ENCODE measurements at regions not wholly inside any gene's neighbourhood (a gene's known extent, or its start where the extent isn't known, plus 50 kb on each side); places are given as distances from the start of the nearest gene placed in this dataset.

DNA sequence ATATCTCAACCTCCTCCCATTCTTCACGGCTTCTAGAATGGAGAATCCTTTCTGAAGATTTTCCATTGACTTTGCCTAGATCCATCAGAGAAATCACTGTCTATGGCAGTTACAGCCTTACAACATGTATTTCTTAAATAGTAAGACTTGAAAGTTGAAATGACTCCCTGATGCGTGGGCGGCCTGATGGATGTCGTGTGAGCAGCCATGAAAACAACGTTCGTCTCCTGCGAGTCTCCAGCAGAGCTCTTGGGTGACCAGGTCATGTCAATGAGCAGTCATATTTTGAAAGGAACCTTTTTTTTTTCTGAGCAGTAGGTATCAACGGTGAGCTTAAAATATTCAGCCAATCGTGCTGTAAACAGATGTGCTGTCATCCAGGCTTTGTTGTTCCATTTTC lies 139.9 kb upstream of the C14orf180 start:
- DNase-seq (ENCODE audit: low read depth in 2 of 2) = no peak

DNA sequence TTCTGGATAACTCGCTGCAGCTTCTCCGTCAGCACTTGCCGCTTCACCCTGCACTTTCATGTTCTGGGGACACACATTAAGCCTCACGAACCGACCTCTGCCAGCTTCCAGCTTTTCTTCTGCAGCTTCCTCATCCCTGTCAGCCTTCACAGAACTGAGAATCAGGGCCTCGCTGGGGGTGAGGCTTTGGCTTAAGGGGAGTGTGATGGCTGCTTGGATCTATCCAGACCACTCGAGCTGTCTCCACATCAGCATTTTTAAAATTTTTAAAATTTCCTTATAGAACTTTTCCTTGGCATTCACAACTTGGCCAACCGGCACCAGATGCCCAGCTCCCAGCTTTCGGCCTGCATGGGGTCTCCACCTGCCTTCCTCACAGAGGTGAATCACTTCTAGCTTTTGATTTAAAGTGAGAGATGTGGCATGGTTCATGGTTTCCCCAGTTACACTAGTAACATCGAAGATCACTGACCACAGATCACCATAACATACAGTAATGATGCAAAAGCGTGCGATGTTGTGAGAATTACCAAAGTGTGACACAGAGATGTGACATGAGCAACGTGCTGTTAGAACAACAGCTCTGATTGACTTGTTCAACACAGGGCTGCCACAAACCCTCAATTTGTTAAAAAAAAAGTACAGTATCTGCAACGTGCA lies 139.1 kb upstream of the C14orf180 start:
- no peak for DNase-seq (ENCODE audit: low read depth in 2 of 2)

GRCh38 chr14:104441275-104442106 lies 138.1 kb upstream of the C14orf180 start:
- DNase-seq (ENCODE audit: low read depth in 2 of 2) = no peak

- DNase-seq (ENCODE audit: low read depth in 2 of 2) = no peak
These were observed 137.4 kb upstream of the C14orf180 start for GRCh38 chr14:104442107-104442551.

DNA sequence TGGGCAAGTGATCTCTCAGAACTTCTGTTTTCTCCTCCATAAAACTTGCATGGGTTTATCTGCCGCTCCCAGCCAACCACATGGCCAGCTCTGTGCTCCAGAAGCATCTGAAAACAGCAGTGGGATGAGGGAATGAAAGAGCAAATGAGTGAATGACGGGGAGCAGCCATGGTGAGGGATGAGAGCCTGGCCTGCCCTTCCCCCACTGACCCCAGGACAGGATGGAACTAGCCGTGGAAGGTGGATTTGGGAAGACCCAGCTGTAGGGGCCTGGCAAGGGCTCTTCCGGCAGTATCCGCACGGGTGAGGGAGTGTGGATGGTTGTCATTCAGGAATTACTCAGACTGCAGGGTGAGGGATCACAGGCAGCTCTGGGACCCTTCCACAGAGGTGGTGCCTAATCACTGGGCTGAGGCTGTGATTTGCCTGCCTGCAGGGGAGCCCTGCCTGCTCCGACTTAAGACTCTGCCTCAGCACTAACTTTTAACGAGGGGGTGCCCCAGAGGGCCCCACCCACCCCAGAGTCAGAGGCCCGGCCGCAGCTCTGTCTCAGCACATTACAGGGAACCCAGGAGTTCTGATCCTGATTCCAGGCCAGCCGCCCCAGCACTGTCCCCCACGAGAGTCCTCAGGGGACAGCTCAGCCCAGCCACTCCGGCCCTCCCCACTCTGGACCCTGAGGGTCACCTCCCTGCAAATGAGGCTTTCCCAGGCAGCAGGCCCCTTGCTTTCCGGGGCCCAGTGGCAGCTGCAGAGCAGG lies 136.8 kb upstream of the C14orf180 start:
- DNase-seq (ENCODE audit: low read depth in 2 of 2) = no peak

DNA sequence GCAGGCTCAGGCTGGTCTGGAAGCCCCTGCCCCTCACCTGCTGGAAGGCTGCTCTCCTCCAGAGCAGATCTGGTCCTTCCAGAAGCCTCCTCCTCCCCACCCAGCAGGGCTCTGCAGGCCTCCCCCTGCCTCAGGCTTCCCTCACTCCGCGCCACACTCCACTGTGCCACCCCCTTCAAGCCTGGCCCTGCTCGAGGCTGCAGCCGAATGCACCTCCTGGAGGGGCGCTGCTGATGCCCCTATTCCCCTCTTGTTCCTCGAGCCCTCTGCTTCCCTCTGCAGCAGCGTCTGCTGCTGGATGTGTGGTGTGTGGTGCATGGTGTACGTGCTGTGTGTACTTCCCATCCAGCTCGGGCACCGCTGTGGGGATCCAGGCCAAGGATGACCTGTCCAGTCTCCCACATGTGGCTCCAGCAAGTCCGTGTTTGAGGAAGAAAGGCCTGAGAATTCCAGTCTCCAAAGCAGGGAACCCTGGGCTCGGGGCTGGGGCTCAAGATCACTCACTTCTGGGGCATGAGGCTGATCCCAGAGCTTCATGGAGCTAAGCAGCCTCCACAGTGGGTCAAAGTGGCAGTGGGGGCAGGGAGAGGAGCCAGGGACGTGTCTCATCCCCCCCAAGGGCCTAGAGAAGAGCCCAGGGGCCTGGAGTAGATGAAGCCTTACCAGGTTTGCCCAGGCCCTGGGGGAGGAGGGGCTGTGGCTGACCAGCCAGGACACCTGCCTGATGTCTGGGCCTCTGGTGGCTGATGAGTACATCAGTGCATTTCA lies 136.0 kb upstream of the C14orf180 start:
- DNase-seq (ENCODE audit: low read depth in 2 of 2) = no peak

DNA sequence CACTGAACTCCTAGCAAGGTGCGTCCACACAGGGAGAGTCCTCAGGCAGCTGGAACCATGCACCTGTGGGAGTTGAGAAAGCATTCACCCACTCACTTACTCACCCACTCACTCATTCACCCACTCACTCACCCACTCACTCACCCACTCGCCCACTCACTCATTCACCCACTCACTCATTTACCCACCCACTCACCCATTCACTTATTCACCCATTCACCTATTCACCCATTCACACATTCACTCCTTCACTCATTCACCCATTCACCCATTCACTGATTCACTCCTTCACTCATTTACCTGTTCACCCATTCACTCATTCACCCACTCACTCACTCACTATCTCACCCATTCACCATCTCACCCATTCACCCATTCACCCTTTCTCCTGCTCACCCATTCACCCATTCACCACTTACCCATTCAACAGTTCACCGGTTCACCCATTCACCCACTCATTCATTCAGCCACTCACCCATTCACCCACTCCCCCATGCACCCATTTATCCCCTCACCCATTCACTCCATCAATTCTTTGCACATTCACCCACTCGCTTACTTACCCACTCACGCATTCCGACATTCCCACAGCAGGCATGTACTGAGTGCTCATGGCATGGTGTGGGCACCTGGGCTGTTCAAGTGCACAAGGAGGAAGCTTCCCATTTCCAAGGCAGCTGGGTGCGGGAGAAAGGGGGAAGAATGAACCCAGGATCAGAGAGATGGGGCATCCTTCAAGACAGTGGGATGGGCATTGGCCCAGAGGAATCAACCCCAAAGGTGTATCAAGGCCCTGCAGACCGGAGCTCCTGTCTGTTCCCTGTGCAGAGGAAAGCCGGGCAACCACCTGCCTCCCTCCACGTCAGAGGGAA lies 135.2 kb upstream of the C14orf180 start:
- DNase-seq (ENCODE audit: low read depth in 2 of 2) = no peak

- DNase-seq (ENCODE audit: low read depth in 2 of 2) = no peak
These were observed 134.5 kb upstream of the C14orf180 start for GRCh38 chr14:104445086-104445485.

DNA sequence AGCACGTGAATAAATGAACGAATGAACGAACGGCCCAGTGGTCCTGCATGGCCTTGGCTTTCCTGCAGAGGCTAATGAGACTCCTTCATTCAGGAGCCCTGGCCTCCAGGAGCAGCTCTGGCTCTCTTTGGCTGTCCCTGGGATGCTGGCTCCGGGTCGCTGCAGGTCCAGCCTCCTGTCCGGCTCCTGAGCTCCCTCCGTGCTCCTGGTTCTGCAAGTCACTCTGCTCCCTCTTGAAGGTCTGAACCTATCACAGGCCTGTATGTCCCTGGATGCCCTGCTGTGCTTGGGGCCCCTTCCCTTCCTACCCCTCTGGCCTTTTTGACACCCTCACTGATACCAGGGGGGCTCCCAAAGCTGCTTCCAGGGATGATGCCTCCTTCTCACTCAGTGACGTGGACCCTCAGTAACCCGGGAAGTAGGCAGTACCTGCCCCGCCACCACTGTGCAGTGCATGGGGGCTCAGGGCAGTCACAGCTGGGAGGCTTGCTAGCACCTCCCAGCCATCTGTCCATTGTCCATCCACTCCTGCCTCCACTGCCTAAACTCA lies 133.7 kb upstream of the C14orf180 start:
- DNase-seq (ENCODE audit: low read depth in 2 of 2) = no peak

- DNase-seq (ENCODE audit: low read depth in 2 of 2) = no peak
These were observed 133.0 kb upstream of the C14orf180 start for GRCh38 chr14:104446611-104447010.

DNA sequence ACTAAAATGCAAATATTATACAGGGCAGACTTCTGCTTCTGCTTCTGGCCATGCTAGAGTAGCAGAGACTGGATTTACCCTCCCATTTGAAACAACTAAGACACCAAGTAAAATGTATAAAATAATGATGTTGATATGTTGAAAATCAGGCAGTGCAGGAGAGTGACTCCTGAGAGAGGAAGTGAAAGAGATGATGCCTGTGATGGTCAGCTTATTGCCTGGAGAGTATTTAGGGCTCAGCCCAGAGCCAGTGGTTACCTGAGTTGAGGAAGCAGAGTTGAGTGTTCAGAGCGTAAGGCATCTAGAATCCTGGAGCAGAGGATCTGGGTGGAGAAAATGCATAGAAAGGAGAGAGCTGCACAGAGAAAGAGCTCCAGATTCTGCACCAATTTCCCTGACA lies 131.8 kb upstream of the C14orf180 start:
- DNase-seq (ENCODE audit: low read depth in 2 of 2) = no peak

DNA sequence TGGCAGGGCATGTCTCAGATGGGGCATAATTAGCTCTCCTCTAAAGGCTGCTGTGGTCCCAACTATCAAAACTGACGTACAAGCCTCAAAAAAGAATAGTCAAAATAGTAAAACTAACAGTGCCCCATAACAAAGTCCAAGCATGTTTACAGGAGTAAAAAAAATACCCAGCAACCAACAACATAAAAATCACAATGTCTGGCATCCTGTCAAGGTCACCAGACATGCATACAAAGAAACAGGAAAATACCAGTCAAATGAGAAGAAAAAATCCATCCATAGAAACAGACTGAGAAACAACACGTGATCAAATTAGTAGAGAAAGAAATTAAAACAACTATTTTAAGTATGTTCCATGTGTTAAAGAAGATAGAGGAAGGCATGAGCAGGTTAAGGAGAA lies 131.2 kb upstream of the C14orf180 start:
- no peak for DNase-seq (ENCODE audit: low read depth in 2 of 2)

GRCh38 chr14:104448721-104449120 lies 130.8 kb upstream of the C14orf180 start:
- DNase-seq (ENCODE audit: low read depth in 2 of 2) = no peak

- DNase-seq (ENCODE audit: low read depth in 2 of 2) = no peak
These were observed 128.7 kb upstream of the C14orf180 start for GRCh38 chr14:104450811-104451401.

- no peak for DNase-seq (ENCODE audit: low read depth in 2 of 2)
These were observed 128.1 kb upstream of the C14orf180 start for GRCh38 chr14:104451474-104451873.

GRCh38 chr14:104458845-104459244 lies 120.7 kb upstream of the C14orf180 start:
- no peak for DNase-seq (ENCODE audit: low read depth in 2 of 2)

DNA sequence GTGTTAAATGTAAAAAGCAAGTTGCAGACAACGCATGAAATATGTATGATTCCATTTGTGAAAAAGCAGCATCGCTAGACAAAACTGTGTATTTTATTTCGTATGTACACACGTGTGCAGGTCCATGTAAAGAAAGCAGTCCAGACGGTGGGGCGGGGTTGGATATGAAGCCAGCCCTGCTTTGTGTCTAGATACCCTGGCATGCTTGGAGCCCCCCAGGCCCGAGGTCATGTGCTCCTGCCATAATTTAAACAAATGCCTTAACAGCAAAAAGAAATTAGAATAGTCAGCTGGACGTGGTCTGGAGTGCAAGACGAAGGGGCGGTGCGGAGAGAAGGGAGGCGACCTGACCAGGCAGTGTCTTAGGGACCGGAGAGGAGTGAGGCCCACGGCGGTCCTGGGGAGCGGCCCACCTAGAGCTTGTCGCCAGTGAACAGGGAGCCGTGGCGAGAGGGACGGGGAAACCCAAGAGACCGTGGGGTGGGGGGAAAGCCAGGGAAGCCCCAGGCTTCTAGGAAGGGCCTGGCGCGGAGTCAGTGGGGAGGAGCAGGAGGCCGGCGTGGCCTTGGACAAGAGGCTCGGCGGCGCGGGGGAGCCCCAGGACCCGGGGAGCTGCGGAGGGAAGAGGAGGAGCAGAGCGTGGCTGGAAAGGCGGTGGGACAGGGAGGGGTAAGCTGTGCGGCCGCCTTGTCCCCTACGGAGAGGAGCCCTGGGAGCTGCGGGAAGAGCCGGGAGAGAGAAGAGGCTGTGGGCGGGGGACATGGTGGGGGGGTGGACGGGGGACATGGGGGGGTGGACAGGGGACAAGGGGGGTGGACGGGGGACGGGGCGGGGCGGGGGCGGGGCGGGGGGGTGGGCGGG lies 118.5 kb upstream of the C14orf180 start:
- DNase-seq (ENCODE audit: low read depth in 2 of 2) = no peak

GRCh38 chr14:104461676-104462449 lies 117.7 kb upstream of the C14orf180 start:
- DNase-seq (ENCODE audit: low read depth in 2 of 2) = no peak

Data from stimulated activated CD8-positive, alpha-beta memory T cell treated with anti-CD3 and anti-CD28 coated beads, Interleukin-7, amount 100 ng/mL, for 4 hours (primary cell).